Anterior cingulate cortex (tissue), 58 donors: ENCODE measurements at regions not wholly inside any gene's neighbourhood (a gene's known extent, or its start where the extent isn't known, plus 50 kb on each side); places are given as distances from the start of the nearest gene placed in this dataset.
A peak's percentile ranks its signal among the peaks of the same experiment; 100 is the strongest.

ENCODE experiments used
- DNase-seq, 58 donors: peaks; one replicate each; lab custom pipeline; 2025; lab: John Stamatoyannopoulos, UW

DNA sequence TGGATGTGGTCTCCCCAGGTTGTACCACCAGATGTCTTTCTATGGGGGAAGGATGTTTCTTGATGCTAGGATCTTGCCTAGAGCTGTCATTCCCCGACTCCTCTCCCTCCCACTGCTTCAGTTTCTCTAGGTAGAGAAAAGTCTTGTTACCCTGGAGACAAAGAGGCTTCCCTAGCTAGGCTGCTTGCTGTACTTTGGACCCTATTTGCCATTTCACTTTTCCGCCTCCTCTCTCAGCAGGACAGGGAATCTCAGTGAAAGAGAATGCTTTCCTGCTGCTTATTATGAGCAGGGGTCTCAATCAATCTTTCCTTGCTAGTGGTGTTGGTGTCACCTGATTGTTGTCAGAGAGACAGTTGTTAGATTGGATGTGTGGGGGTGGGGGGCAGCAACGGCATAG lies 818.8 kb upstream of the GYPC start:
- peak in 2 of 58 donors; percentile 2 to 3 for DNase-seq

- DNase-seq: no peak
These were observed 818.3 kb upstream of the GYPC start for GRCh38 chr2:125837611-125838010.

DNA sequence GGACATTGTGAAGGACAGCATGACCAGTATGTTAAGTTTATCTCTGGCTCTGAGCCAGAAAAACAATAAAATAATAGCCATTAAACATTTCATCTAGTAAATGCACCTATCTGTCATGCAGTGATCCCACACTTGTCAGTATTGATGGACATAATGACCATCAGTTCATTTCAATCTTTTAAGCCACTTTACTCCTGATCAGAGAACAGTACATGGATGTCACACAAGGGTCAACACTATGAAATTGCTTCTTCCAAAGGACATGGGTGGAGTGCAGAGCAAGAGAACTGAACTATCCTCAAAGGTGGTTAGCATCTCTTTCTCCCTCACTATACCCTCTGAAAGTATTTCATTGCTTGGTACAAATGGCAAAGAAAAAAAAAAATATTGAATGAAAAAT lies 816.0 kb upstream of the GYPC start:
- DNase-seq: no peak

DNA sequence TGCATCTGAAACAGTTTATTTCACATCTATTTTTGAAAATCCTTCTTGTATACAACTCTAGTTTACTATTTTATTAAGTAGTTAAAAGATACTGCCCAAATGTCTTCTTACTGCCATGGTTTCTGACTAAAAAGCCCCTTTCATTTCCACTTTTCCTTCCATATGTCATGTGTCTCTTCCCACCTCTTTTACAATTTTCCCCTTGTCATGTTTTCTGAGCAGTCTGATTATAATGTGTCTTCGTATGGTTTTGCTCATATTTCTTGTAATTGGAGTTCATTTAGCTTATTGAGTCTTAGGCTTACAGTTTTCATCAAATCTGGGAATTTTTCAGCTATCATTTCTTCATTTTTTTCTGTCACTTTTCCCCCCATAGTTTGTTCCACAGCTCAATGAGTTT lies 813.9 kb upstream of the GYPC start:
- no peak for DNase-seq

- DNase-seq: no peak
These were observed 805.4 kb upstream of the GYPC start for GRCh38 chr2:125850541-125850940.

DNA sequence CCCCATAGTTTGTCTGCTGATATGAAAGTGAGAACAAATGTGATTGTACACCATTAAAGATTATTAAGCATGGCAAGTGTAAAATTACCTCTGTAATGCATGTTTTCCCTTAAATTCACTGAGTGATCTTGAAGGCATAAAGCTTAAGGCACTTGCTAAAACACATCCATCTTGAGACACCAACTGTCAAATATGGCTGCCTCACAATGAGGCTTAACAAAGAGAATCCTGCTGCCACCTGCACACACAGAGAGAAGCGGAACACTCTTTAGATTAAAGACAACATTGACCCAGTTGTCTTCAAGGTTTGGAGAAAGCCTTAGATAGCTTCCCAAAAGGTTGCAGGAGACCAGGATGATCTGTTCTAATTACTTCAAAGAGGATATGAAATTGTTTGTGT lies 803.6 kb upstream of the GYPC start:
- no peak for DNase-seq

- DNase-seq: no peak
These were observed 802.3 kb upstream of the GYPC start for GRCh38 chr2:125853626-125854025.

DNA sequence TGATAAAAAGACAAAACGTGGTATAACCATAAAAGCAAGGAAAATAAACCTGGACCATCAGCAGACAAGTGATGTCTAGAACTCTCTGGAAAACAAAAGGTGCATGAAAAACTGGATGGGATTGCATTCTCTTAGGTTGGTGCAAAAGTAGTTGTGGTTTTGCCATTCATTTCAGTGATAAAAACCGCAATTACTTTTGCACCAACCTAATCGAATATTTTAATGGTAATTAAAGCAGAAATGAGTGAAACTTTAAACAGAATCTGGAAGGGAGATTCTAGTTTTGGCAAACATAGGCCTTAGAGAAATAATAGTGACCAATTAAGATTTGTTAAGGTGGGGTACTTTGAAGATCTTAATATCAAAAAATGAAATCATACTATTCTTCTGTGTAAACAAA lies 800.8 kb upstream of the GYPC start:
- DNase-seq: no peak

- peak in 1 of 58 donors; percentile 2 for DNase-seq
These were observed 797.8 kb upstream of the GYPC start for GRCh38 chr2:125857971-125858794.

GRCh38 chr2:125861461-125861860 lies 794.5 kb upstream of the GYPC start:
- DNase-seq: no peak

DNA sequence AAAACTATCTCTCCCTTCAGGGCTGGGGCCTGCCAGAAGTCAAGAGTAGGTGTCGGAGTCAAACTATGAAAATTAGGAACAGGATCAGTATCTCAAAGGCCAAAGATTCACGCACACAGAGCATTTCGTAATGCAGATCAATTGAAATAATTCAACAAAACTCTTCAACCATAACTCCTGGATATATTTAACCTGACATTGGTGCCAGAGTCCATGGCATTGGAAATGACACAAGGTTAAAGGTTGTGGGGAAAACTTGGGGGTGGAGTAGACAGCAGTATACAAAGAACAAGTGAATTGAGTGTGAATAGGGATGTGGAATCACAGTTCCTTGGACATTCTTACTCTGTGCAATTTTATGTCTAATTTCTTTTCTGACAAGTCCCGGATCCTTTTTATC lies 788.0 kb upstream of the GYPC start:
- DNase-seq: no peak

- no peak for DNase-seq
These were observed 785.7 kb upstream of the GYPC start for GRCh38 chr2:125870264-125870663.

DNA sequence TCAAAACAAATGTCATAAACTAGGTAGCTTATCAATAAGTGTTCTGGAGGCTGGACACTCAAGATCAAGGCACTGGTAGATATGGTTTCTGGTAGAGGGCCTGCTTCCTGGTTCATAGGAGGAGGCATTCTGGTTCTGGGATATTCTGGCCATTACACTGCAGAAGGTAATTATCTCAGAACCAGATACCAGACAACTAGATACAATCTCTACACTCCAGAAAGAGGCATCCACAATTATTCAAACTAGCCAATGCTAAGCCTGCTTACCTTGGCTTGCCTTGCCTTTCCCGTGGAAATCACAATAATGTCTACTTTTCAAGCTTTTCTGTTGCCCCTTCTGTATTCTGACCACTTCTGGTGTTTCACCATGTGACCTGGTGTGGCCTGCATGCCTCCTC lies 785.2 kb upstream of the GYPC start:
- DNase-seq: no peak

GRCh38 chr2:125874564-125874963 lies 781.4 kb upstream of the GYPC start:
- DNase-seq: no peak

- DNase-seq: no peak
These were observed 770.6 kb upstream of the GYPC start for GRCh38 chr2:125885340-125885739.

DNA sequence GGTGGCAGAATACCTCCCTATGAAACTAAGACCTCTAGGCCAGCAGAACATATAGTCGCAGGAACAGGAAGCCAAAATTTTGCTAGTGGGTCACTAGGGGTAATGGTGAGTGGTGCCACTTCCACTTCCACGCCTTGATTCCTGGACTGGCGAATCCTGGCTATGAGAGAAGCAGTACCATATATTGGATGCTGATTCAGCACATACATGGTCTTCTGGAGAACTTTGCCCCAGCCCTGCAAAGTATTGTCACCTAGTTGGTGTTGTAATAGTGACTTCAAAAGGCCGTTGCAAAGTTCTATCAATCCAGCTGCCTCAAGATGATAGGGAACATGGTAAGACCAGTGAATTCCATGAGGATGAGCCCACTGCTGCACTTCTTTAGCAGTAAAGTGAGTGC lies 769.8 kb upstream of the GYPC start:
- no peak for DNase-seq

GRCh38 chr2:125901278-125901677 lies 754.7 kb upstream of the GYPC start:
- no peak for DNase-seq

DNA sequence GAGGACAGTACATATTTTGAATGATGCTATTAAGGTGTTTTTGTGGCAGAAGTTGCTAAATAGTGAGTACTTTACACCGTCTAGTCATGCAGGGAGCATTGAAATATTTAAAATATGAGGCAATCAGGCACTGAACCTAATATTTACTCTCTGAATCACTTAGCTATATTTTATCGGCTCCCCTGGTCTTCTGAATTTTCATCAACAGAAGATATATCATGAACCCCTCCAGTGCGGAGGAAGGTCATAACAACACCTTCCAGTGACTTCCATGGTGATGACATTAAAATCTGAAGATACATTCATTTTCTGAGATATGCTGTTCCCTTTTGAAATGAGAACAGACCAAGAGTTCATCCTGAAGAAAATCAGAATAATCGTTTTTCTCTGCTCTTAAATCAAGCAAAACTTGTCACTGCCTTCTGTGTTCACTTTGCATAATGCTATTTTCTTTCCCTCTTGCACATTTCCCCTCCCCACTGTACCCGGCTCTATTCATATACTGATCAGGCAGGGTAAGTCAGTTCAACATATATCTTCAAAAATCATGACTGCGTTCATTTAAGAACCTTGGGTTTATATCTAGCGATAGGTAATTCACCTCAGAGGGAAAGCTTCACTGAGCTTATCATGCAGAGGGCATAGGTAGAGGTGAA lies 729.9 kb upstream of the GYPC start:
- DNase-seq: no peak

GRCh38 chr2:125935559-125935958 lies 720.4 kb upstream of the GYPC start:
- no peak for DNase-seq

DNA sequence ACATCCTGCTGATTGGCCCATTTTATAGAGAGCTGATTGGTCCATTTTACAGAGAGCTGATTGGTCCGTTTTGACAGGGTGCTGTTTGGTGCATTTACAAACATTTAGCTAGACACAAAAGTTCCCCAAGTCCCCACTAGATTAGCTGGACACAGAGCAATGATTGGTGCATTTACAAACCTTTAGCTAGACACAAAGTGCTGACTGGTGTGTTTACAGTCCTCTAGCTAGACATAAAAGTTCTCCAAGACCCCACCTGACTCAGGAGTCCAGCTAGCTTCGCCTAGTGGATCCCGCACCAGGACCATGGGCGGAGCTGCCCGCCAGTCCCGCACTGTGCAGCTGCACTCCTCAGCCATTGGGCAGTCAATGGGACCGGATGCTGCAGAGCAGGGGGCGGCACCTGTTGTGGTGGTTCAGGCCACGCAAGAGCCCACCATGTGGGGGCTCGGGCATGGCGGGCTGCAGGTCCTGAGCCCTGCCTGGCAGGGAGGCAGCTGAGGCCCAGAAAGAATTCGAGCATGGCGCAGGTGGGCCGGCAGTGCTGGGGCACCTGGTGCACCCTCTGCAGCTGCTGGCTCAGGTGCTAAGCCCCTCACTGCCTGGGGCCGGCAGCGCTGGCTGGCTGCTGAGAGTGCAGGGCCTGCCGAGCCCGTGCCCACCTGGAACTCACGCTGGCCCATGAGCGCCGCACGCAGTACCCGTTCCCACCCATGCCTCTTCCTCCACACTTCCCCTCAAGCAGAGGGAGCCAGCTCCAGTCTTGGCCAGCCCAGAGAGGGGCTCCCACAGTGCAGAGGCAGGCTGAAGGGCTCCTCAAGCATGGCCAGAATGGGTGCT lies 713.2 kb upstream of the GYPC start:
- no peak for DNase-seq

DNA sequence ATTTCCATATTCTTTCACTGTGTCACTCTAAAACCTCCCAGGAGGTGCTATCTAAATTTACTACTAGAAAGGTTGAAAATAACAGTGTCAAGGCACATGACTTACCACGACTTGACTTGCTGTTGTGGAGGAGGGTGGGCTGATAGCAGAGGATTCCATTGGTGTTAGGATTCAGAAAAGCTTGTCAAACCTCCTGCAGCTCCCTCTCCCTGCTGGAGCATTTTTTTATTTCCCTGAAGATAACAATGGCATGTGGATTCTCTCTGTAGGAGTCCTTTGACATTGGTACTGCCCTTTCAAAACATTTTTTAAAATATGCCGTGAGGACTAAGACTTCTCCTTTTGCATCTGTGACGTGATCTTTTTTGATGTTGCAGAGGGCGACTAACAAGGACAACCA lies 696.9 kb upstream of the GYPC start:
- DNase-seq: no peak
